ENCODE measurements at regions not wholly inside any gene's neighbourhood (a gene's known extent, or its start where the extent isn't known, plus 50 kb on each side); places are given as distances from the start of the nearest gene placed in this dataset.

DNA sequence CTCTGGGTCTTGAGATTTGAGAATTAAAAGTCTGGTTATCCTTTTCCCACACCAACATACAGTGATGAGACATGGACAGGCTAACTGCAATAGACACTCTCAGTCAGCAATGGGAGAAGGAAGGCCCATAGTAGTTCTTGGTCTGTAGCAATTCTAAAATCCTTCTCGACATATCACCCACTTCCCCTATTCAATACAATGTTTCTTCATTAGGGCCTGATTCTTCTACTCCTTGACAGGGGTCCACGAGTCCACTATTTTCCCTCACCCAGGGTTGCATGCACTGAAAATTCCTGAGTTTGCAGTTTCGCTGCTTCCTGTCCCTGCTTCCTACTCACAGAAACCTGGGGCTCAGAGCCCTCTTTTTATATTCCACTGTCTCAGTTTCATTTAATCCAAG lies 402.8 kb downstream of the MAT2B start:
- TF ChIP-seq, protein P1, sequence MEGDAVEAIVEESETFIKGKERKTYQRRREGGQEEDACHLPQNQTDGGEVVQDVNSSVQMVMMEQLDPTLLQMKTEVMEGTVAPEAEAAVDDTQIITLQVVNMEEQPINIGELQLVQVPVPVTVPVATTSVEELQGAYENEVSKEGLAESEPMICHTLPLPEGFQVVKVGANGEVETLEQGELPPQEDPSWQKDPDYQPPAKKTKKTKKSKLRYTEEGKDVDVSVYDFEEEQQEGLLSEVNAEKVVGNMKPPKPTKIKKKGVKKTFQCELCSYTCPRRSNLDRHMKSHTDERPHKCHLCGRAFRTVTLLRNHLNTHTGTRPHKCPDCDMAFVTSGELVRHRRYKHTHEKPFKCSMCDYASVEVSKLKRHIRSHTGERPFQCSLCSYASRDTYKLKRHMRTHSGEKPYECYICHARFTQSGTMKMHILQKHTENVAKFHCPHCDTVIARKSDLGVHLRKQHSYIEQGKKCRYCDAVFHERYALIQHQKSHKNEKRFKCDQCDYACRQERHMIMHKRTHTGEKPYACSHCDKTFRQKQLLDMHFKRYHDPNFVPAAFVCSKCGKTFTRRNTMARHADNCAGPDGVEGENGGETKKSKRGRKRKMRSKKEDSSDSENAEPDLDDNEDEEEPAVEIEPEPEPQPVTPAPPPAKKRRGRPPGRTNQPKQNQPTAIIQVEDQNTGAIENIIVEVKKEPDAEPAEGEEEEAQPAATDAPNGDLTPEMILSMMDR (IDR thresholded peaks at IDR 0.05): no peak
- TF ChIP-seq POLR2A (IDR thresholded peaks at IDR 0.05): no peak

All from thyroid gland (tissue), 4 donors.